Activated gamma-delta T cell (primary cell): ENCODE measurements at regions not wholly inside any gene's neighbourhood (a gene's known extent, or its start where the extent isn't known, plus 50 kb on each side); places are given as distances from the start of the nearest gene placed in this dataset.
"Not testable (repeated sequence)": the region's sequence is repeated elsewhere in the genome, so short reads cannot be mapped to it uniquely, and the experiment has no call there.

ENCODE experiments used
- DNase-seq: peaks from one replicate; lab custom pipeline; 2025; lab: John Stamatoyannopoulos, UW

GRCh38 chr7:84941936-84942335 lies 244.9 kb downstream of the SEMA3D start:
- no peak for DNase-seq

- no peak for DNase-seq
Measured at GRCh38 chr7:84941291-84941690, 245.6 kb downstream of the SEMA3D start.

- DNase-seq: peak; percentile 8
Measured at GRCh38 chr7:84939888-84940287, 247.0 kb downstream of the SEMA3D start.

- no peak for DNase-seq
Measured at GRCh38 chr7:84939442-84939841, 247.4 kb downstream of the SEMA3D start.

GRCh38 chr7:84924353-84924752 lies 262.5 kb downstream of the SEMA3D start:
- no peak for DNase-seq

- DNase-seq: no peak
Measured at GRCh38 chr7:84923348-84923747, 263.5 kb downstream of the SEMA3D start.

GRCh38 chr7:84921154-84921553 lies 265.7 kb downstream of the SEMA3D start:
- no peak for DNase-seq

- DNase-seq: not testable (repeated sequence)
Measured at GRCh38 chr7:84916973-84917372, 269.9 kb downstream of the SEMA3D start.

GRCh38 chr7:84916161-84916560 lies 270.7 kb downstream of the SEMA3D start:
- DNase-seq: no peak

- DNase-seq: no peak
Measured at GRCh38 chr7:84914598-84914997, 272.3 kb downstream of the SEMA3D start.

- no peak for DNase-seq
Measured at GRCh38 chr7:84913731-84914130, 273.1 kb downstream of the SEMA3D start.

GRCh38 chr7:84912993-84913635 lies 273.7 kb downstream of the SEMA3D start:
- no peak for DNase-seq

GRCh38 chr7:84912537-84912936 lies 274.3 kb downstream of the SEMA3D start:
- DNase-seq: no peak

GRCh38 chr7:84912018-84912417 lies 274.8 kb downstream of the SEMA3D start:
- DNase-seq: no peak

- DNase-seq: no peak
Measured at GRCh38 chr7:84911077-84911476, 275.8 kb downstream of the SEMA3D start.

GRCh38 chr7:84910322-84910721 lies 276.5 kb downstream of the SEMA3D start:
- not testable (repeated sequence) for DNase-seq

GRCh38 chr7:84908196-84908793 lies 278.6 kb downstream of the SEMA3D start:
- no peak for DNase-seq

- DNase-seq: no peak
Measured at GRCh38 chr7:84906889-84907288, 280.0 kb downstream of the SEMA3D start.

GRCh38 chr7:84904561-84904960 lies 282.3 kb downstream of the SEMA3D start:
- DNase-seq: no peak

GRCh38 chr7:84901366-84901765 lies 285.5 kb downstream of the SEMA3D start:
- DNase-seq: no peak

GRCh38 chr7:84900215-84900614 lies 286.6 kb downstream of the SEMA3D start:
- DNase-seq: no peak

GRCh38 chr7:84895563-84895962 lies 291.3 kb downstream of the SEMA3D start:
- DNase-seq: no peak

- not testable (repeated sequence) for DNase-seq
Measured at GRCh38 chr7:84883570-84883969, 303.3 kb downstream of the SEMA3D start.
